ENCODE measurements at regions not wholly inside any gene's neighbourhood (a gene's known extent, or its start where the extent isn't known, plus 50 kb on each side); places are given as distances from the start of the nearest gene placed in this dataset.

DNA sequence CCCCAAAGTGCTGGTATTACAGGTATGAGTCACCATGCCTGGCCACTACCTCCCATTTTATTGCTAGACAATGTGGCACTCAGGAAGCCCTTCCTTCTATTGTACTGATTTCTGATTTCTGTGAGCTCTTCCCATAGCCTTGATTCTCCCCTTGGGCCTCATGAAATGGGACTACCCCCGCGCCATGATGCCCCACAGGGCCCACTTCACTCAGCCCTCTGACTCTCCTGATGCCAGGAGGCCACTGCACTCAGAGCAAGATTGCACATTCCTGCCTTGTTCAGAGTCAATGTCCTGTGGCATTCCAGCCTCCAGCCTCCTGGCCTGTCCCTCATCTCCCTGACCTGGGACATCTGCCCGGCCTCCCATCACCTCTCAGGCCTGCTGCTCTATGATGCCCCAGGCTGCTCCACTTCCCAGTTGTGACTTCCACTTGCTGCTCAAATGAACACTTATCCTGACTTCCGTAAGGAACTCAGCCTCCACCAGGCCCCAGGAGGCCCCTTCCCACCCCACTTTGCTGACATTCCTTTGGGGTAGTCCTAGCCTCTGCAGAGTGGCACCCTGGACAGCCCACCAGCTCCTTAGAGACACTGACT is 66.6 kb upstream of the KSR1 start:
- Histone ChIP-seq H3K9me3 (ENCODE audit: severe bottlenecking) (no peaks in the 10 kb centered on the region), H3K4me3 (ENCODE audit: low read depth, low read length) (no peak overlapping the region), H3K27ac (no peak overlapping the region), H3K36me3 (no peaks in the 10 kb centered on the region), H3K27me3 (ENCODE audit: insufficient read depth, low read depth, severe bottlenecking) (no peaks in the 10 kb centered on the region)
- no peak for DNase-seq
- TF ChIP-seq, protein P1, sequence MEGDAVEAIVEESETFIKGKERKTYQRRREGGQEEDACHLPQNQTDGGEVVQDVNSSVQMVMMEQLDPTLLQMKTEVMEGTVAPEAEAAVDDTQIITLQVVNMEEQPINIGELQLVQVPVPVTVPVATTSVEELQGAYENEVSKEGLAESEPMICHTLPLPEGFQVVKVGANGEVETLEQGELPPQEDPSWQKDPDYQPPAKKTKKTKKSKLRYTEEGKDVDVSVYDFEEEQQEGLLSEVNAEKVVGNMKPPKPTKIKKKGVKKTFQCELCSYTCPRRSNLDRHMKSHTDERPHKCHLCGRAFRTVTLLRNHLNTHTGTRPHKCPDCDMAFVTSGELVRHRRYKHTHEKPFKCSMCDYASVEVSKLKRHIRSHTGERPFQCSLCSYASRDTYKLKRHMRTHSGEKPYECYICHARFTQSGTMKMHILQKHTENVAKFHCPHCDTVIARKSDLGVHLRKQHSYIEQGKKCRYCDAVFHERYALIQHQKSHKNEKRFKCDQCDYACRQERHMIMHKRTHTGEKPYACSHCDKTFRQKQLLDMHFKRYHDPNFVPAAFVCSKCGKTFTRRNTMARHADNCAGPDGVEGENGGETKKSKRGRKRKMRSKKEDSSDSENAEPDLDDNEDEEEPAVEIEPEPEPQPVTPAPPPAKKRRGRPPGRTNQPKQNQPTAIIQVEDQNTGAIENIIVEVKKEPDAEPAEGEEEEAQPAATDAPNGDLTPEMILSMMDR (IDR thresholded peaks at IDR 0.05; ENCODE audit: low read depth, low read length) = no peak

DNA sequence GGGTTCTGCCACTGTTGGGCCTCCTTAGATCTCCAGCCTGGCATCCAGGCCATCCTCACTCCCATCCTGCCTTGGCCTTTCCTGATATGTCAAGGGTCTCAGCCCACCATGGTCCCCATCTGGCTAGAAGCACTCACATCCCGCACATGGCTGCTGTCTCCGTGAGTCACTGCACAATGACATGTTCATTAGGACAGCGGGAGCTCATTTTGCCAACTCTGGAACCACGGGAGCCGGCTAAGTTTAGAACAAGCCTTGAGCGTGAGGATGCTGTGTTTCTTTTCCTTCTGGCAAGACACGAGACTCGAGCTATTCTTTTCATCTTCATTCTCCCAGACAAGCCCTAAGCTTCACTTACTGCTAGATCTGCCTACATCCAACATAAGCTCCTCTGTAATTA is 65.7 kb upstream of the KSR1 start:
- Histone ChIP-seq H3K27me3 (ENCODE audit: insufficient read depth, low read depth, severe bottlenecking) (no peaks in the 10 kb centered on the region), H3K36me3 (no peaks in the 10 kb centered on the region), H3K9me3 (ENCODE audit: severe bottlenecking) (peaks cover 4% of the 10 kb centered on the region), H3K27ac (no peak overlapping the region), H3K4me3 (ENCODE audit: low read depth, low read length) (no peak overlapping the region)
- TF ChIP-seq, protein P1 (IDR thresholded peaks at IDR 0.05; ENCODE audit: low read depth, low read length) = no peak
- no peak for DNase-seq

DNA sequence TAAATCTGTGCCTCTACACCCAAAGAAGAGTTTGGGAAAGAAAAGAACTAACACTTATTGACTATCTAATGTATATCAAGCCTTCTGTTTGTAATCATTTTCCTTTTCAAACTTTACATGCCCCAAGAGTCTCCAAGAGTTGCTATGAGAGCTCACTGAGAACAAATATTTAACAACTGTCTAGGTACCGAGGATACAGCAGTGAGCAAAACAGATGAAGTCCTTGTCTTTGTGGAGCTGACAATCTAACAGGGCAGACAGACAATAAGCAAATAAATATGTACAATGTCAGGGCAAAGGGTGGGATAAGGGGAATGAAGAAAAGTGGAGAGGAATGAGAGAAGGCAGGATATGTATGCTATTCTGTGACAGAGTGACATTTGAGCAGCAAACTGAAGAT is 64.8 kb upstream of the KSR1 start:
- no peak for DNase-seq
- no peak overlapping the region for H3K4me3 ChIP-seq (ENCODE audit: low read depth, low read length)

DNA sequence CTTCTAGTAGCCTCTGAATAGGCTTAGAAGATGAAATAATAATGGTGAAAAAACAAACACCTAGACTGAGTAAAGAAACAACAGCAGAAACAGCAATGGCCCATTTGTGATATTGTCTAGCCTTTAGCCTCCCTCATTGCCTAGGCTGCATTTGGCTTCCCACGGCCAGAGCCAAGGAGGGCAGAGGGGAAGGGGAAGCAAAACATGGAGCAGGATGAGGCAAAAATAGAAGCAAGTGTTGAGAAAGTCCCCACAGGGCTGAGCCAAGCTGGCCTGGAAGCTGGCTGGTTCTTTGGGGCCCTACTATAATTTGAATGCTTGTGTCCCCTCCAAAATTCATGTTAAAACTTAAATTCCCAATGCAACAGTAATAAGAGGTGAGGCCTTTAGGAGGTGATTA is 60.2 kb upstream of the KSR1 start:
- no peaks in the 10 kb centered on the region for H3K27me3 ChIP-seq (ENCODE audit: insufficient read depth, low read depth, severe bottlenecking)
- TF ChIP-seq, protein P1 (IDR thresholded peaks at IDR 0.05; ENCODE audit: low read depth, low read length) = no peak
- peaks cover 4% of the 10 kb centered on the region for H3K9me3 ChIP-seq (ENCODE audit: severe bottlenecking)
- no peak overlapping the region for H3K4me3 ChIP-seq (ENCODE audit: low read depth, low read length)
- H3K27ac ChIP-seq = no peak overlapping the region
- no peaks in the 10 kb centered on the region for H3K36me3 ChIP-seq
- DNase-seq = no peak

More for the DNA sequence above, 64.8 kb upstream of the KSR1 start:
- H3K27me3 ChIP-seq (ENCODE audit: insufficient read depth, low read depth, severe bottlenecking) = no peaks in the 10 kb centered on the region
- H3K27ac ChIP-seq = no peak overlapping the region
- peaks cover 4% of the 10 kb centered on the region for H3K9me3 ChIP-seq (ENCODE audit: severe bottlenecking)
- TF ChIP-seq, protein P1 (IDR thresholded peaks at IDR 0.05; ENCODE audit: low read depth, low read length) = no peak
- H3K36me3 ChIP-seq = no peaks in the 10 kb centered on the region

DNA sequence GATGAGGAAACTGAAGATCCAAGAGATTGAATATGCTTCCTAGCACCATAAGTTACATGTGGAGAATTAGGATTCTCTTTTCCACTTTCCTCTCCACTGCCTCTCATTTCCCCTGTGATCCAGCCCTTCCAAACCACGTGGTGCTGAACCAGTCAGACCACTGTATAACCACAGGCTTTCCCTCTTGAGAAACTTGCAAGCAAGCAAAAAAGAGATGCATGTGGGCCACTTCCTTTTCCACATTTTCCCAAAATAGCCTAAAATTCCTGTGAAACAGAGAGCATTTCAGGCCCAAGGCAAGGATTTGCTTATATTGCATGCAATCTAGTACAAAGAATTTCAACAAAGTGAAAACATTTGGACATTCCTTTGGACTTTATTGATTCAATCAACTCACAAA is 59.3 kb upstream of the KSR1 start:
- Histone ChIP-seq H3K27ac (no peak overlapping the region), H3K4me3 (ENCODE audit: low read depth, low read length) (no peak overlapping the region), H3K36me3 (no peaks in the 10 kb centered on the region), H3K27me3 (ENCODE audit: insufficient read depth, low read depth, severe bottlenecking) (no peaks in the 10 kb centered on the region), H3K9me3 (ENCODE audit: severe bottlenecking) (peaks cover 4% of the 10 kb centered on the region)
- DNase-seq = no peak
- TF ChIP-seq, protein P1 (IDR thresholded peaks at IDR 0.05; ENCODE audit: low read depth, low read length) = no peak

DNA sequence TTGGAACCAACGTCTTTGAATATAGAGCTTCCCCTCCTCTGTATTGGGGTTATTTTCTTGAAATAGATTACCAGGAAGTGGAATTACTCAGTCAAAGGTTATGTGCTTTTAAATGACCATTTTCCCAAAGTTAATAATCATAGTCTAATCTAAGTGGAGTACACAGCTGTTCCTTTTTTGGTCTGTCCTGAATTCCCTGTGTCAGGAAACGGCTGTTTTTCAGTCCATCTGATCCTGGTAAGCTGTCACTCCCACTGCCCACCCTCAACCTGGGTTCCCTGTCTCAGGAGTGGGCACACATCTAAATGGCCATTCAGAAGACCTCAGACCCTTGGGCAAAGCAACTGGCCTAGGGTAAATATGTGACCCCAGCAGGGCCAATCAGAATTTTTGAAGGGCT is 57.6 kb upstream of the KSR1 start:
- Histone ChIP-seq H3K4me3 (ENCODE audit: low read depth, low read length) (no peak overlapping the region), H3K36me3 (no peaks in the 10 kb centered on the region), H3K9me3 (ENCODE audit: severe bottlenecking) (peaks cover 4% of the 10 kb centered on the region), H3K27ac (no peak overlapping the region), H3K27me3 (ENCODE audit: insufficient read depth, low read depth, severe bottlenecking) (no peaks in the 10 kb centered on the region)
- DNase-seq = no peak
- TF ChIP-seq, protein P1 (IDR thresholded peaks at IDR 0.05; ENCODE audit: low read depth, low read length) = no peak
